Daoy (cell line): ENCODE measurements at regions not wholly inside any gene's neighbourhood (a gene's known extent, or its start where the extent isn't known, plus 50 kb on each side); places are given as distances from the start of the nearest gene placed in this dataset.

ENCODE experiments used
- DNase-seq: peaks from one replicate; pipeline ENCODE4 v3.0.0-alpha.2; 2015; ENCODE audit warnings: low read depth

- no peak for DNase-seq
Observed at GRCh38 chr2:154908327-154908726, 209.8 kb downstream of the KCNJ3 start.
